IPS-18a (cell line): ENCODE measurements at regions not wholly inside any gene's neighbourhood (a gene's known extent, or its start where the extent isn't known, plus 50 kb on each side); places are given as distances from the start of the nearest gene placed in this dataset.

Source experiments
- H3K27ac ChIP-seq: one replicate; pipeline ENCODE4 v1.5.1; 2013; ENCODE audit warnings: low read length
- H3K27me3 ChIP-seq: one replicate; pipeline ENCODE4 v1.6.1; 2013; ENCODE audit warnings: mild to moderate bottlenecking, low read length; ENCODE audit not compliant: control insufficient read depth, insufficient read depth
- H3K36me3 ChIP-seq: one replicate; pipeline ENCODE4 v1.6.1; 2013; ENCODE audit warnings: low read depth, low read length; ENCODE audit not compliant: control insufficient read depth
- H3K4me1 ChIP-seq: one replicate; pipeline ENCODE4 v1.6.1; 2013; ENCODE audit warnings: low read depth, low read length; ENCODE audit not compliant: control insufficient read depth
- H3K4me3 ChIP-seq: one replicate; pipeline ENCODE4 v1.5.1; 2013; ENCODE audit warnings: low read length
- H3K9ac ChIP-seq: one replicate; pipeline ENCODE4 v1.6.1; 2013; ENCODE audit warnings: mild to moderate bottlenecking, low read length, moderate library complexity
- H3K9me3 ChIP-seq: one replicate; pipeline ENCODE4 v1.6.1; 2013; ENCODE audit warnings: low read depth, low read length; ENCODE audit not compliant: control insufficient read depth

DNA sequence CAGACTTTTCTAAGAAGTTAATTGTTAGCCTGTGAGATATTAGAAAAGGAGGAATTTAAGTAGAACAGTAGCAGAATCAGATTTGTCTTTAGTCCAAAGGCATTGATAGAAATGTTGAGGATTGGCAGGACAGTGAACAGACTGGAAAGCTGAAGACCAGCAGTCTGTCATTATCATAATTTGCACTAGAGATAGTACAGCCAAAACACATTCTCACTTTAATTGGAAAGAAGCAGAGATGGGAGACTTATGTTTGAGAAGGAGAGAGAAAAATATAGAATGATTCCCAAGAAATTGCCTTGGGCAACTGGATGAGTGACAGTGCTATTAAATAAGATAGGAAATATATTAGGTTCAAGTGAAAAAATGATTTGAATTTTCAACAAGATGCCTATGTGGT is 755.5 kb downstream of the SLITRK5 start:
- Histone ChIP-seq H3K4me1 (no peaks in the 10 kb centered on the region), H3K27me3 (no peaks in the 10 kb centered on the region), H3K36me3 (no peaks in the 10 kb centered on the region), H3K27ac (no peak overlapping the region), H3K9me3 (peaks cover 5% of the 10 kb centered on the region), H3K9ac (no peak overlapping the region), H3K4me3 (no peak overlapping the region)

GRCh38 chr13:88429862-88430261 is 758.7 kb downstream of the SLITRK5 start:
- Histone ChIP-seq H3K27me3 (no peaks in the 10 kb centered on the region), H3K4me3 (no peak overlapping the region), H3K27ac (no peak overlapping the region), H3K9ac (no peak overlapping the region), H3K9me3 (peaks cover 9% of the 10 kb centered on the region), H3K4me1 (no peaks in the 10 kb centered on the region), H3K36me3 (no peaks in the 10 kb centered on the region)

DNA sequence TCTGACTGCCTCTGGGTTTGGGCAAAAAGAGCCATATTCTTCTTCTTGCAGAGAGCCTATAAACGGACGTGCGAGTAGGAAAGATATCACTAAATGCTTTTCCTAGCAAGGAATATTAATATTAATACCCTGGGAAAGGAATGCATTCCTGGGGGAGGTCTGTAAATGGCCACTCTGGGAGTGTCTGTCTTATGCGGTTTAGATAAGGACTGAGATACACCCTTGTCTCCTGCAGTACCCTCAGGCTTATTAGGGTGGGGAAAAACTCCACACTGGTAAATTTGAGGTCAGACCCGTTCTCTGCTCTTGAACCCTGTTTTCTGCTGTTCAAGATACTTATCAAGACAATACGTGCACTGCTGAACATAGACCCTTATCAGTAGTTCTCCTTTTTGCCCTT is 763.8 kb downstream of the SLITRK5 start:
- Histone ChIP-seq H3K27ac (no peak overlapping the region), H3K9me3 (peaks cover 8% of the 10 kb centered on the region), H3K4me1 (no peaks in the 10 kb centered on the region), H3K9ac (no peak overlapping the region), H3K4me3 (no peak overlapping the region), H3K36me3 (no peaks in the 10 kb centered on the region), H3K27me3 (no peaks in the 10 kb centered on the region)

DNA sequence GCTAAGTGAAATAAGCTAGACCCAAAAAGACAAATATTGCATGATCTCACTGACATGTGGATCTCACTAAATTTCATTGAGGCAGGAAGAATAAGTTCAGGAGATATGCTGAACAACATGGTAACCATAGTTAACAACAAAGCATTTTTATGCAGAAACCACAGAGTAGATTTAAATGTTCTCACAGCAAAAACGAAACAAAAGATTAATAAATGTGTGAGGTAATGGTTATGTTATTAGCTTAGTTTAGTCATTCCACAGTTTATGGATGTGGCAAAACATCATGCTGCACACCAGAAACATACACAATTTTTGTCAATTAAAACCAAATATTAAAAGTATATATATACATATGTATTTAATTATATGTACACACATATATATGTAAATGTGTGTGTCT is 765.8 kb downstream of the SLITRK5 start:
- no peak overlapping the region for H3K4me3 ChIP-seq
- peaks cover 8% of the 10 kb centered on the region for H3K9me3 ChIP-seq
- no peaks in the 10 kb centered on the region for H3K36me3 ChIP-seq
- no peaks in the 10 kb centered on the region for H3K27me3 ChIP-seq
- no peaks in the 10 kb centered on the region for H3K4me1 ChIP-seq
- no peak overlapping the region for H3K27ac ChIP-seq
- no peak overlapping the region for H3K9ac ChIP-seq

GRCh38 chr13:88450515-88450914 is 779.3 kb downstream of the SLITRK5 start:
- H3K9me3 ChIP-seq = peaks cover 3% of the 10 kb centered on the region
- no peak overlapping the region for H3K9ac ChIP-seq
- H3K36me3 ChIP-seq = no peaks in the 10 kb centered on the region
- no peaks in the 10 kb centered on the region for H3K27me3 ChIP-seq
- no peak overlapping the region for H3K27ac ChIP-seq
- H3K4me3 ChIP-seq = no peak overlapping the region
- no peaks in the 10 kb centered on the region for H3K4me1 ChIP-seq

DNA sequence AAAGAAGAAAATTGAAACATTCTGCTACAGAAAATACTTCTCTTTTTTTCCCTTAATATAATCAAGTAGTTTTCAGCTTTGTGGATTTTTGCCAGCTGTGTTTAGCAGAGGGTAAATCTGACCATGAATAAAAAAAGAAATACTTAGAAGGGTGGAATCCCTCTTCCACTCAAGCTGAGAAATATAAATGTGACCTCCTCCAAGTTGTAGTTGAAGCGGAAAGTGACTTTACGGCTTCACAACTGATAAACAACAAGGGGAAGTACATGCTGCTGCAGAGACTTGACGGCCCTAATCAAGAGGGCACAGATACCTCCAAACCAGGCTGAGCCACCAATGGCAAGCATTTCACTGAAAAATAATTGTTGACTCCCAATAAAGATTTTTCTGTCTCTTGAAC is 785.0 kb downstream of the SLITRK5 start:
- H3K27ac ChIP-seq = no peak overlapping the region
- peaks cover 8% of the 10 kb centered on the region for H3K4me1 ChIP-seq
- no peak overlapping the region for H3K9ac ChIP-seq
- H3K4me3 ChIP-seq = no peak overlapping the region
- no peaks in the 10 kb centered on the region for H3K36me3 ChIP-seq
- H3K27me3 ChIP-seq = no peaks in the 10 kb centered on the region
- peaks cover 3% of the 10 kb centered on the region for H3K9me3 ChIP-seq

GRCh38 chr13:88459331-88459730 is 788.2 kb downstream of the SLITRK5 start:
- Histone ChIP-seq H3K9ac (no peak overlapping the region), H3K4me3 (no peak overlapping the region), H3K36me3 (no peaks in the 10 kb centered on the region), H3K27me3 (no peaks in the 10 kb centered on the region), H3K4me1 (peaks cover 21% of the 10 kb centered on the region), H3K27ac (no peak overlapping the region), H3K9me3 (no peaks in the 10 kb centered on the region)

DNA sequence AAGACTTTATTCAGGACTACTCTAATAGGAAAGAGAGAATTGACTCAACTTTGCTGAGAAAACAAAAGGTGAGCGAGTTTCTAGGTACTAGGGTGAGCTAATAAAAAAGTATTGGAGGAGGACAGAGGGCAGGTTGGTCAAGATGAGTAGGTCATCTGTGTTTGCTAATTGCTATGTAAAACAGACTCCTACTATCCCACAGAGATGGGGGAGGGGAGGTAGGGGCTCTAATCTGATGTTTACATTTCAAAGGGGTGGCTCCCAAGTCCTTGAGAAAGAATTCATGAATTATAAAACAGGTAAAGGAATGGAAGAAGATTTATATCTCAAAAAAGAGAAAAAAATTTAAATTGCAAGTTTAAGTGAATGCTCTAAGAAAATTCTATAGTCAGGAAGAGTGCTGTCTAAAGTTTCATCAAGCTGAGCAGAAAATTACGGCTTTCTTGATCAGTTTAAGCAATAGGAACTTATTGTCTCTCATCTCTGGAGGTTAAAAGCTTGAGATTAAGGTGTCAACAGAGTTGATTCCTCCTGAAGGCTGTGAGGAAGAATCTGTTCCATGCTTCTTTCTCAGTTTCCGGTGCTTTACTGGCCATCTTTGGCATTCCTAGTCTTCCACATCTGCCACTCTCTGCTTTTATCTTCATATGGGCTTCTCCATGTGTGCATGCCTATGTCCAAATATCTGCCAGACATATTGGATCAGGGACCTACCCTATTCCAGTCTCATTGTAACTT is 790.3 kb downstream of the SLITRK5 start:
- H3K9ac ChIP-seq = no peak overlapping the region
- no peaks in the 10 kb centered on the region for H3K36me3 ChIP-seq
- H3K27ac ChIP-seq = no peak overlapping the region
- no peaks in the 10 kb centered on the region for H3K27me3 ChIP-seq
- peaks cover 21% of the 10 kb centered on the region for H3K4me1 ChIP-seq
- no peaks in the 10 kb centered on the region for H3K9me3 ChIP-seq
- peak overlapping the region; percentile 33 for H3K4me3 ChIP-seq

GRCh38 chr13:88464851-88465250 is 793.7 kb downstream of the SLITRK5 start:
- Histone ChIP-seq H3K9ac (no peak overlapping the region), H3K4me3 (no peak overlapping the region), H3K4me1 (peaks cover 21% of the 10 kb centered on the region), H3K9me3 (no peaks in the 10 kb centered on the region), H3K27ac (no peak overlapping the region), H3K27me3 (no peaks in the 10 kb centered on the region), H3K36me3 (no peaks in the 10 kb centered on the region)

- Histone ChIP-seq H3K27ac (no peak overlapping the region), H3K9ac (no peak overlapping the region), H3K36me3 (no peaks in the 10 kb centered on the region), H3K27me3 (no peaks in the 10 kb centered on the region), H3K9me3 (no peaks in the 10 kb centered on the region), H3K4me1 (no peaks in the 10 kb centered on the region), H3K4me3 (no peak overlapping the region)
Observed at GRCh38 chr13:88472316-88472715, 801.1 kb downstream of the SLITRK5 start.

- Histone ChIP-seq H3K4me1 (peaks cover 5% of the 10 kb centered on the region), H3K27ac (no peak overlapping the region), H3K9ac (no peak overlapping the region), H3K36me3 (no peaks in the 10 kb centered on the region), H3K9me3 (peaks cover 3% of the 10 kb centered on the region), H3K4me3 (no peak overlapping the region), H3K27me3 (no peaks in the 10 kb centered on the region)
Observed at GRCh38 chr13:88483202-88483601, 812.0 kb downstream of the SLITRK5 start.

GRCh38 chr13:88507909-88508308 is 836.7 kb downstream of the SLITRK5 start:
- Histone ChIP-seq H3K4me3 (no peak overlapping the region), H3K9me3 (peaks cover 21% of the 10 kb centered on the region), H3K9ac (no peak overlapping the region), H3K27ac (no peak overlapping the region), H3K36me3 (no peaks in the 10 kb centered on the region), H3K4me1 (peaks cover 9% of the 10 kb centered on the region), H3K27me3 (no peaks in the 10 kb centered on the region)
